HEK293 (cell line): ENCODE measurements at regions not wholly inside any gene's neighbourhood (a gene's known extent, or its start where the extent isn't known, plus 50 kb on each side); places are given as distances from the start of the nearest gene placed in this dataset.

ENCODE experiments used
- ATF2 ChIP-seq: fragments of 450-650 bp; formaldehyde crosslinking; IDR thresholded peaks from 2 replicates; pipeline ENCODE4 v1.5.1; 2016; ENCODE audit warnings: missing biosample characterization, missing genetic modification characterization, low read depth
- CTCF ChIP-seq: fragments of 450-650 bp; formaldehyde crosslinking; IDR thresholded peaks from 2 replicates; pipeline ENCODE4 v1.5.1; 2016; ENCODE audit warnings: missing biosample characterization, missing genetic modification characterization
- ELK4 ChIP-seq: IDR thresholded peaks from 2 replicates; pipeline ENCODE4 v1.6.1; 2011; ENCODE audit warnings: mild to moderate bottlenecking, low read depth, low read length, borderline replicate concordance
- MYNN ChIP-seq: fragments of 450-650 bp; formaldehyde crosslinking; IDR thresholded peaks from 2 replicates; pipeline ENCODE4 v1.5.1; 2016; ENCODE audit warnings: missing biosample characterization, missing genetic modification characterization, borderline replicate concordance
- RBAK ChIP-seq: fragments of 450-650 bp; formaldehyde crosslinking; IDR thresholded peaks from 2 replicates; pipeline ENCODE4 v1.5.1; 2016; ENCODE audit warnings: missing biosample characterization, missing genetic modification characterization
- SP2 ChIP-seq: fragments of 450-650 bp; formaldehyde crosslinking; IDR thresholded peaks from 2 replicates; pipeline ENCODE4 v1.5.1; 2016; ENCODE audit warnings: missing biosample characterization, missing genetic modification characterization
- ZBTB8A ChIP-seq: fragments of 450-650 bp; formaldehyde crosslinking; IDR thresholded peaks from 2 replicates; pipeline ENCODE4 v1.5.1; 2016; ENCODE audit warnings: missing biosample characterization, missing genetic modification characterization
- ZNF175 ChIP-seq: fragments of 450-650 bp; formaldehyde crosslinking; IDR thresholded peaks from 2 replicates; pipeline ENCODE4 v1.5.1; 2016; ENCODE audit warnings: missing biosample characterization, missing genetic modification characterization
- ZNF510 ChIP-seq: fragments of 450-650 bp; formaldehyde crosslinking; IDR thresholded peaks from 2 replicates; pipeline ENCODE4 v1.5.1; 2018; ENCODE audit warnings: mild to moderate bottlenecking, missing genetic modification characterization, missing biosample characterization; ENCODE audit not compliant: insufficient replicate concordance
- ZNF514 ChIP-seq: fragments of 450-650 bp; formaldehyde crosslinking; IDR thresholded peaks from 2 replicates; pipeline ENCODE4 v1.5.1; 2016; ENCODE audit warnings: missing biosample characterization, missing genetic modification characterization
- ZNF747 ChIP-seq: fragments of 450-650 bp; formaldehyde crosslinking; IDR thresholded peaks from 2 replicates; pipeline ENCODE4 v1.5.1; 2016; ENCODE audit warnings: missing biosample characterization, missing genetic modification characterization
- ZNF830 ChIP-seq: fragments of 450-650 bp; IDR thresholded peaks from 2 replicates; pipeline ENCODE4 v1.5.0; 2018; ENCODE audit warnings: missing biosample characterization, missing genetic modification characterization, low read depth, mild to moderate bottlenecking, moderate library complexity

GRCh38 chr2:189291460-189291859 lies 111.9 kb upstream of the COL5A2 start:
- TF ChIP-seq ZNF514 (tag by site-specific recombination) (no peak), CTCF (tag by site-specific recombination) (no peak), RBAK (tag by site-specific recombination) (no peak), ZNF747 (tag by site-specific recombination) (no peak), ZNF830 (no peak), ZNF175 (no peak), ATF2 (tag by site-specific recombination) (no peak), SP2 (tag by site-specific recombination) (no peak), ZBTB8A (no peak), MYNN (tag by site-specific recombination) (no peak), ELK4 (no peak), ZNF510 (tag by site-specific recombination) (no peak)
